Activated naive CD8-positive, alpha-beta T cell treated with anti-CD3 and anti-CD28 coated beads, Interleukin-2, amount 10 ng/mL, durations not matched to agents 7 days and 5 days (primary cell): ENCODE measurements at regions not wholly inside any gene's neighbourhood (a gene's known extent, or its start where the extent isn't known, plus 50 kb on each side); places are given as distances from the start of the nearest gene placed in this dataset.
"Not testable (repeated sequence)": the region's sequence is repeated elsewhere in the genome, so short reads cannot be mapped to it uniquely, and the experiment has no call there.

Experiments used
- ATAC-seq: fragments of 150-1000 bp; cut with Tn5 transposase; one replicate; pipeline ENCODE4 v1.10.0; 2021; ENCODE audit warnings: low read depth, moderate library complexity
- POLR2A ChIA-PET: fragments of 350-600 bp; sonication (Branson Sonifier 250); formaldehyde crosslinking; loops from one replicate; lab custom pipeline; 2021; ENCODE audit warnings: antibody characterized with exemption; lab: Charles Lee
- DNase-seq: peaks from one replicate; pipeline ENCODE4 v3.0.0; 2021
- H3K27ac Mint-ChIP-seq: one replicate; pipeline ENCODE4 v1.8.0; 2022; ENCODE audit warnings: mild to moderate bottlenecking, mixed read lengths
- H3K27me3 Mint-ChIP-seq: one replicate; pipeline ENCODE4 v1.8.0; 2022; ENCODE audit warnings: mild to moderate bottlenecking, moderate library complexity, mixed read lengths
- H3K36me3 Mint-ChIP-seq: one replicate; pipeline ENCODE4 v1.8.0; 2021; ENCODE audit warnings: mild to moderate bottlenecking, mixed read lengths
- H3K4me1 Mint-ChIP-seq: one replicate; pipeline ENCODE4 v1.8.0; 2021; ENCODE audit warnings: mixed read lengths
- H3K4me3 Mint-ChIP-seq: one replicate; pipeline ENCODE4 v1.8.0; 2022; ENCODE audit warnings: mild to moderate bottlenecking, moderate library complexity, mixed read lengths
- H3K9me3 Mint-ChIP-seq: one replicate; pipeline ENCODE4 v1.8.0; 2021; ENCODE audit warnings: mixed read lengths

DNA sequence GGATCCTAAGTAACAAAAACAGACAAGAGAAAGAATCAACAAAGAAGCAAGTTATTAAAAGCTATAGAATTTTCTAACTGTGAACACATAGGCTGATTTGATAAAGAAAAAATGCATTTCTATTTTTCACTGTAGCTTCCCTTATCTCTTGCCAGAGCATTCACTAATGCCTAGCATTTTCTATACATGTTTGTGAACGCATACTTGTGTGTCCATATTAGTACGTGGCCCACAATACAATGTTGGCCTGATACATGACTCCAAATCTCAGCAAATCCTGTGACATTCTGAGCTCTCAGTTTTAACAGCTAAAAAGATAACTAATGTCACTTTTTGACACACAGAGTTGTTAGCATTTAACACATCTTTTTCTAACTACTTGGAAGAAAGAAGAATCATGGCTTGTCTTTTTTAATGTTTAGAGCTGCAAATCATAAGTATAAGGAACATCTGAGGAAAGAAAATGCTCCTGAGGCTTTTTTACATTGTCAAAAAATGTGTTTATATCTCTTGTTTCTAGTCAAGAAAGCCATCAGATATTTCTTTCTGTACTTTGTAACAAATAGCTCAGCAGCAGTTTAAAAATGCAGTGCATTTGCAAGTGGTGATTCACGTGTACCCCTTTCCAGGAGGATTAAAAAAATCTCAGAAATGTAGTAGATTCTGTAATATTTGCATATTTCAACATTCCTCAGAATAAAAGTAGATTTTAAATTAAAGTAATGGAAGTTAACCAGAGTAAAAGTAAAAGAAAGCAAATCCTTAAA, 1646.8 kb upstream of the TMEFF2 start:
- POLR2A ChIA-PET = no interaction called here
- ATAC-seq = no peak
- Mint-ChIP-seq H3K27me3 (no peaks in the 10 kb centered on the region), H3K27ac (no peak overlapping the region), H3K36me3 (no peaks in the 10 kb centered on the region), H3K4me3 (no peak overlapping the region), H3K4me1 (no peaks in the 10 kb centered on the region), H3K9me3 (no peaks in the 10 kb centered on the region)
- DNase-seq = no peak

DNA sequence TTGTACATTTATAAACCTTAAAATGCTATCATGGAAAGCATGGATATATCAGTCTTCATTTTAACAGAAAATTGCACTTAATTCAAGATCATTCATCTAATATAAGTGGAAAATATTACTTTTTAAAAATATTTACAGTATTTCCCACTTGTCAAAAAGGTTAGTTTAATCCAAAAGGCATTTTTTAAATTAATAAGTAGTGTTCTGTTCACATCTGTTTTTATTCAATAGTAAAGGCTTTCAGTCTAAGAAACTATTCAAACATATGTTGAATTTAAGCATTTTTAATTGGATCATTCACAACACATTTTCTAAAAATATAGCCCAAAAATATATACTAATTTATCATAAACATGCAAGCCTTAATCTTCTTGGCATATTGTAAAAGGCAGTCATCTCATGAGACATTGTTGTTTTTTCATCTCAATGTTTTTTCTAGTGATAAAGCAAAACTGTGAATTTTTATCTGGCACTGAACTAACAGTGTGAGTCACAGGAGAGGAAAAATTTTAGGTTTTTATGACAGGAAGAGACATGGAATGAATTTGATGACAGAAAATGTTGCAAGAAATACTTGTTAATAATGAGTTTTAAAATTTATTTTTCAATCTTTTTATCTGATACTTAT, 1642.5 kb upstream of the TMEFF2 start:
- peaks cover 1% of the 10 kb centered on the region for H3K9me3 Mint-ChIP-seq
- no peaks in the 10 kb centered on the region for H3K27me3 Mint-ChIP-seq
- DNase-seq = no peak
- ATAC-seq = no peak
- no peaks in the 10 kb centered on the region for H3K4me1 Mint-ChIP-seq
- no peaks in the 10 kb centered on the region for H3K36me3 Mint-ChIP-seq
- H3K4me3 Mint-ChIP-seq = no peak overlapping the region
- no peak overlapping the region for H3K27ac Mint-ChIP-seq
- POLR2A ChIA-PET = no interaction called here

DNA sequence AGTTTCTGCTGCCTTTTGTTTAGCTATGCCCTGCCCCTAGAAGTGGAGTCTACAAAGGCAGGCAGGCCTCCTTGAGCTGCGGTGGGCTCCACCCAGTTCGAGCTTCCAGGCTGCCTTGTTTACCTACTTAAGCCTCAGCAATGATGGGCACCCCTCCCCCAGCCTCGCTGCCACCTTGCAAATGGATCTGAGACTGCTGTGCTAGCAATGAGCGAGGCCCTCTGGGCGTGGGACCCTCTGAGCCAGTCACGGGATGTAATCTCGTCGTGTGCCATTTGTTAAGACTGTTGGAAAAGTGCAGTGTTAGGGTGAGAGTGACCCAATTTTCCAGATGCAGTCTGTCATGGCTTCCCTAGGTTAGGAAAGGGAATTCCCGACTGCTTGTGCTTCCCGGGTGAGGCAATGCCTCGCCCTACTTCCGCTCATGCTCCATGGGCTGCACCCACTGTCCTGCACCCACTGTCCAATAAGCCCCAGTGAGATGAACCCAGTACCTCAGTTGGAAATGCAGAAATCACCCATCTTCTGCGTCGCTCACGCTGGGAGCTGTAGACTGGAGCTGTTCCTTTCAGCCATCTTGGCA, 1641.8 kb upstream of the TMEFF2 start:
- H3K36me3 Mint-ChIP-seq, ATAC-seq, DNase-seq, H3K4me3 Mint-ChIP-seq, H3K9me3 Mint-ChIP-seq, H3K27me3 Mint-ChIP-seq, H3K4me1 Mint-ChIP-seq, POLR2A ChIA-PET, H3K27ac Mint-ChIP-seq: not testable (repeated sequence)

GRCh38 chr2:193833895-193834294, 1639.2 kb upstream of the TMEFF2 start:
- H3K27me3 Mint-ChIP-seq, H3K4me3 Mint-ChIP-seq, H3K9me3 Mint-ChIP-seq, POLR2A ChIA-PET, H3K27ac Mint-ChIP-seq, H3K4me1 Mint-ChIP-seq, ATAC-seq, H3K36me3 Mint-ChIP-seq, DNase-seq: not testable (repeated sequence)

DNA sequence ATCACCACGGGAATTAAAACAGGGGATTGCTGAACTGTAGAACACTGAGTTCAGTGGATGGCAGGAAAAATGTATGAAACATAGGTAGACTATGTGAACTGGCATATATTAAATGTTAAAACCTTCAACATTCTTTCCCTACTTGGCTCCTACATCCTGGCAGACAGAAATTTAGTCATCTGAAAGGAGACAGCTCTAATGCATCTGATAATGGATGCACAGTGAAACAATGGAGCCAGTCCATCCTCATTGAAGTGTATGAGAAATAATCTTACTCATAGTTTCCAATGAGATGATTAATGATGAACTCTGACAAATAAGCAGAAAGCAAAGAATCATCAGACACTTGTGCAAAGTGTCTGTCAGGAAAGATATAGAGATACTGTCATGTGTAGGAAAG, 1629.7 kb upstream of the TMEFF2 start:
- ATAC-seq (no peak), DNase-seq (no peak)
- Mint-ChIP-seq H3K27ac (no peak overlapping the region), H3K9me3 (peaks cover 3% of the 10 kb centered on the region), H3K36me3 (no peaks in the 10 kb centered on the region), H3K27me3 (no peaks in the 10 kb centered on the region), H3K4me1 (no peaks in the 10 kb centered on the region), H3K4me3 (no peak overlapping the region)
- POLR2A ChIA-PET = no interaction called here

- no peak for ATAC-seq
- Mint-ChIP-seq H3K4me1 (no peaks in the 10 kb centered on the region), H3K9me3 (peaks cover 3% of the 10 kb centered on the region)
Observed at GRCh38 chr2:193818801-193819499, 1624.2 kb upstream of the TMEFF2 start.

DNA sequence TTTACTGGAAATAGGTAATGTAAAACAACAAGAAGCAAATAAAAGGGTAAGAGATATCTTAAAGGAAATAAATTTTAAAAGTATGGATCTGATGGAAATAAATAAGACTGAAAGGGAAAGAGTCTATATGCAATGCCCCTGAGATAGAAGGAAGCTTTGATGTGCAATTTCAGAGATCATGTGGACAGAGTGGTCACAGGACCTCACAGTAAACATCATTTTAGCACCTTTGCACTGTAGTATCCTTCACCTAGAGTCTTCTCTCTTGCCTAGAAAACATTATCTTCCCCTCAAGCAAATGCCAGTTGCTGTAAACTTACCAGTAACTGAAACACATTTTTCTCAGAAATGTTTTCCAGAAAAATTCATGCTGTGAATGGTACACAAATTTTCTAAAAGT, 1621.3 kb upstream of the TMEFF2 start:
- POLR2A ChIA-PET = no interaction called here
- Mint-ChIP-seq H3K36me3 (no peaks in the 10 kb centered on the region), H3K27me3 (no peaks in the 10 kb centered on the region), H3K4me3 (no peak overlapping the region), H3K4me1 (no peaks in the 10 kb centered on the region), H3K9me3 (no peaks in the 10 kb centered on the region), H3K27ac (no peak overlapping the region)
- ATAC-seq (no peak), DNase-seq (no peak)

More at GRCh38 chr2:193818801-193819499, 1624.2 kb upstream of the TMEFF2 start:
- no peak for DNase-seq
- POLR2A ChIA-PET = no interaction called here
- Mint-ChIP-seq H3K36me3 (no peaks in the 10 kb centered on the region), H3K27me3 (no peaks in the 10 kb centered on the region), H3K4me3 (no peak overlapping the region), H3K27ac (no peak overlapping the region)

DNA sequence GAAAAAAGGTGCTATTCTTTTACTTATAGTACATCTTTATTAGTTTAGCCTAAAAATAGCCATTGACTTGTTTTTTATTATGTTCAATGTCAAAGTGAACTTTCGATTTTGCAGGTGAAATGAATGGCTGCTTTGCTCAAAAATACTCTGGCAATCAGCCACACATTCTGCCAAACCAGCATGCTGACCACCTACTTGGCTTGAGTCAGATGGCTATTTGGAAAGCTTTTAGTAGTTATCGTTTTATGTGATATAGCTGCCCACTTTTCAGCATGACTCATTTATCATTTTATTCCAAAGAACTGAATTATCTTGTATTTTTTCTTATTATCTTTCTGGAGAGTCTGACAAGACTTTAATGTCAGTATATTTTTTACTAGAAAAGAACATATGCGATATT, 1615.8 kb upstream of the TMEFF2 start:
- POLR2A ChIA-PET = no interaction called here
- no peaks in the 10 kb centered on the region for H3K36me3 Mint-ChIP-seq
- no peaks in the 10 kb centered on the region for H3K4me1 Mint-ChIP-seq
- ATAC-seq = no peak
- H3K27me3 Mint-ChIP-seq = no peaks in the 10 kb centered on the region
- H3K9me3 Mint-ChIP-seq = no peaks in the 10 kb centered on the region
- H3K4me3 Mint-ChIP-seq = no peak overlapping the region
- H3K27ac Mint-ChIP-seq = no peak overlapping the region
- no peak for DNase-seq

- ATAC-seq = no peak
- POLR2A ChIA-PET = no interaction called here
Observed at GRCh38 chr2:193808877-193809276, 1614.1 kb upstream of the TMEFF2 start.

DNA sequence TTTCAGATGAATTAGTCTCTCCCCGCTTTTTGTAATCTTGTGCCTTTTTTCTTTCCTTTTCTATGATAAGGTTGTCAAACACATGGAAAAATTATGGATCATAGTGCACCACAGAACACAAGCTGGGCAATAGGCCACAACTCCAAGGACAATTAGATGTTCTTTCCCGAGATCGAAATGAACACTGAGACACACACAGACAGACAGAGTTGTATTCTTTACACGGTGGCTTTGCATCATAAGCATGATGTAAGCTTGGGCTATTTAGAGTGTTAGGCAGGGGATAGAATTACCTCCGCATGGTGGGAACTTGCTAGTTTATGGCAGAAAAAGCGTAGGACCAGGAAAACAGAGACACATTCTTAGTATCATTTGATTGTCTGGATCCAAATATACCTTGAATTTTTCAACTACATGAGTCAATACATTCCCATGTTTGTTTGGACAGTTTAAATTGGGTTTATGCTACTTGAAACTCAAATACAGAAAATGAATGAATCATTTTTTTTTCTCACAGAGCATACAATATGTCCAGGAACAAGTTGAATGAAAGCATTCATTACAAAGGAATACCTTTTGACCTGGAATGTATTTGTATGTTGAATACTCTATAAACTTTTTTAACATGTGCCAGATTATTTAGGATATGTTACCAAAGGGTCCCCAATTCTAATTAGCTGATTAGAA, 1611.5 kb upstream of the TMEFF2 start:
- Mint-ChIP-seq H3K36me3 (no peaks in the 10 kb centered on the region), H3K9me3 (no peaks in the 10 kb centered on the region), H3K4me3 (no peak overlapping the region), H3K27ac (no peak overlapping the region), H3K27me3 (no peaks in the 10 kb centered on the region), H3K4me1 (no peaks in the 10 kb centered on the region)
- no peak for ATAC-seq
- DNase-seq = no peak
- POLR2A ChIA-PET = no interaction called here

More at GRCh38 chr2:193808877-193809276, 1614.1 kb upstream of the TMEFF2 start:
- Mint-ChIP-seq H3K4me1 (no peaks in the 10 kb centered on the region), H3K9me3 (no peaks in the 10 kb centered on the region), H3K36me3 (no peaks in the 10 kb centered on the region), H3K27ac (no peak overlapping the region), H3K4me3 (no peak overlapping the region), H3K27me3 (no peaks in the 10 kb centered on the region)
- no peak for DNase-seq

GRCh38 chr2:193796847-193797246, 1602.1 kb upstream of the TMEFF2 start:
- no peak overlapping the region for H3K27ac Mint-ChIP-seq
- H3K9me3 Mint-ChIP-seq = no peaks in the 10 kb centered on the region
- H3K36me3 Mint-ChIP-seq = no peaks in the 10 kb centered on the region
- no peaks in the 10 kb centered on the region for H3K4me1 Mint-ChIP-seq
- H3K4me3 Mint-ChIP-seq = no peak overlapping the region
- no peak for DNase-seq
- no peaks in the 10 kb centered on the region for H3K27me3 Mint-ChIP-seq
- POLR2A ChIA-PET = no interaction called here
- no peak for ATAC-seq

DNA sequence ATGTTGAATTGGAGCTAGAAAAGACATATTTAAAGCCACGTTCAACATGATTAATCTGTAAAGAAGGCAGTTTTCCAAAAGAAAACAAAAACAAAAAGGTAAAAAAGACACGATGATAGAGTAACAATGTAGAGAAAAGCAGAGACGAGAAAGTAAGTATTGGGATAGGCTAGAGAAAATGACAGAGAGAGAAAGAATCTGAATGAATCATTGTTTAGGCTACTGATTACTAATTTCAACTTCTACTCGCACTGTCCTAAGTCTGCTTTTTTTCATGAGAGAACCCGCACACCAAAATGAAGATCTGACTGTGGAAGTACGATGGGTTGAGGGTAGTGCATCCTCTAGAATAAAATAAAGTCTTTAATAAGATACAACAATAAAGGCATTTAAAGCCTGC, 1599.2 kb upstream of the TMEFF2 start:
- DNase-seq (no peak), ATAC-seq (no peak)
- H3K9me3 Mint-ChIP-seq = no peaks in the 10 kb centered on the region
- H3K27ac Mint-ChIP-seq = no peak overlapping the region
- H3K27me3 Mint-ChIP-seq = no peaks in the 10 kb centered on the region
- H3K4me3 Mint-ChIP-seq = no peak overlapping the region
- H3K4me1 Mint-ChIP-seq = no peaks in the 10 kb centered on the region
- POLR2A ChIA-PET = no interaction called here
- H3K36me3 Mint-ChIP-seq = no peaks in the 10 kb centered on the region

- no peaks in the 10 kb centered on the region for H3K27me3 Mint-ChIP-seq
- H3K9me3 Mint-ChIP-seq = no peaks in the 10 kb centered on the region
- no peaks in the 10 kb centered on the region for H3K36me3 Mint-ChIP-seq
- POLR2A ChIA-PET = no interaction called here
- H3K4me3 Mint-ChIP-seq = no peak overlapping the region
- no peaks in the 10 kb centered on the region for H3K4me1 Mint-ChIP-seq
- no peak overlapping the region for H3K27ac Mint-ChIP-seq
- DNase-seq (no peak), ATAC-seq (no peak)
Observed at GRCh38 chr2:193783681-193784080, 1588.9 kb upstream of the TMEFF2 start.
